Loucy (cell line): ENCODE measurements at regions not wholly inside any gene's neighbourhood (a gene's known extent, or its start where the extent isn't known, plus 50 kb on each side); places are given as distances from the start of the nearest gene placed in this dataset.

ENCODE experiments used
- H2AFZ ChIP-seq: fragments of 200-600 bp; sonication (generic); 2 replicates; pipeline ENCODE4 v1.6.0; 2016; ENCODE audit warnings: antibody characterized with exemption, mild to moderate bottlenecking, low read length, moderate library complexity
- H3F3A ChIP-seq: fragments of 200-600 bp; 2 replicates; pipeline ENCODE4 v1.6.0; 2016; ENCODE audit warnings: antibody characterized with exemption, low read depth, mild to moderate bottlenecking
- H3K27me3 ChIP-seq: fragments of 200-600 bp; sonication (generic); 2 replicates; pipeline ENCODE4 v1.6.1; 2014; ENCODE audit warnings: low read length, mild to moderate bottlenecking; ENCODE audit not compliant: insufficient read depth, poor library complexity, severe bottlenecking
- H3K36me3 ChIP-seq: fragments of 200-600 bp; sonication (generic); 2 replicates; pipeline ENCODE4 v1.6.1; 2016; ENCODE audit warnings: low read length; ENCODE audit not compliant: insufficient read depth
- H3K4me1 ChIP-seq: fragments of 200-600 bp; sonication (generic); 2 replicates; pipeline ENCODE4 v1.5.1; 2014; ENCODE audit warnings: low read length, mild to moderate bottlenecking; ENCODE audit not compliant: insufficient read depth, poor library complexity, severe bottlenecking
- H3K4me2 ChIP-seq: fragments of 200-600 bp; sonication (generic); 2 replicates; pipeline ENCODE4 v1.6.0; 2014; ENCODE audit warnings: antibody characterized with exemption, low read length, low read depth, mild to moderate bottlenecking; ENCODE audit not compliant: poor library complexity, severe bottlenecking
- H3K4me3 ChIP-seq: fragments of 200-600 bp; sonication (generic); 2 replicates; pipeline ENCODE4 v1.5.1; 2014; ENCODE audit warnings: low read length, mild to moderate bottlenecking, mixed read lengths; ENCODE audit not compliant: poor library complexity, severe bottlenecking
- H3K79me2 ChIP-seq: fragments of 200-600 bp; sonication (generic); 2 replicates; pipeline ENCODE4 v1.6.1; 2014; ENCODE audit warnings: low read length; ENCODE audit not compliant: insufficient read depth
- H3K9ac ChIP-seq: fragments of 200-600 bp; sonication (generic); 2 replicates; pipeline ENCODE4 v1.6.0; 2014; ENCODE audit warnings: mild to moderate bottlenecking, low read depth, low read length, moderate library complexity; ENCODE audit not compliant: poor library complexity, severe bottlenecking
- H3K9me2 ChIP-seq: fragments of 200-600 bp; sonication (generic); replicated peaks from 2 replicates; pipeline ENCODE4 v1.6.1; 2016; ENCODE audit warnings: low read depth, low read length, mixed read lengths
- H3K9me3 ChIP-seq: fragments of 200-600 bp; sonication (generic); 2 replicates; pipeline ENCODE4 v1.6.1; 2014; ENCODE audit warnings: mild to moderate bottlenecking, antibody characterized with exemption, low read length, low read depth; ENCODE audit not compliant: insufficient read depth
- H4K20me1 ChIP-seq: fragments of 200-600 bp; sonication (generic); 2 replicates; pipeline ENCODE4 v1.6.0; 2014; ENCODE audit warnings: antibody characterized with exemption, low read length, mild to moderate bottlenecking; ENCODE audit not compliant: insufficient read depth, poor library complexity, severe bottlenecking
- EZH2phosphoT487 ChIP-seq: fragments of 200-600 bp; IDR thresholded peaks from 2 replicates; pipeline ENCODE4 v1.6.1; 2018; ENCODE audit warnings: antibody characterized with exemption, mild to moderate bottlenecking, moderate library complexity, borderline replicate concordance
- TF ChIP-seq, protein P1 (sequence below): fragments of 200-600 bp; sonication (generic); conservative IDR thresholded peaks from 2 replicates; pipeline ENCODE4 v1.5.1; 2014; ENCODE audit warnings: mild to moderate bottlenecking, antibody characterized with exemption, low read length

DNA sequence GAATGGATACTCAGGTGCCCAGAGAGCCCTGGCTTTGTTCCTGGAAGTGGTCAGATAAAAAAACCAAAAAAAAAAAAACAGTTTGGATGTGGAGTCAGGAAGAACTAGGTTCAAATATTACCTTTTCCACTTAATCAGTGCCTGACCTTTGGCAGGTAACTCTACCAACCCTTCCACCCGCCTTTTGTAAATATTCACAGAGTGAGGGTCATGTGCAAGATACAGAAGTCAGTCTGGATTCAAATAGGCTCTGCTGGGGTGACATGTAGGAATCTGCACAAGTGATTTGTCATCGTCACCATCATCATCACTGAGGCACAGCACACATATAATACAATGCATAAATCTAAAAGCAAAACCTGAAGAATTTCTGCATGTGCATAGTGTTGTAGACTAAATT is 490.7 kb downstream of the MIAT start:
- no peaks in the 10 kb centered on the region for H3F3A ChIP-seq
- H3K4me2 ChIP-seq, result no peak overlapping the region
- no peaks in the 10 kb centered on the region for H3K4me1 ChIP-seq
- H3K9me3 ChIP-seq, result no peaks in the 10 kb centered on the region
- H3K4me3 ChIP-seq, result no peak overlapping the region
- no peaks in the 10 kb centered on the region for H3K9me2 ChIP-seq
- H3K27me3 ChIP-seq, result no peaks in the 10 kb centered on the region
- H3K36me3 ChIP-seq, result no peaks in the 10 kb centered on the region
- no peaks in the 10 kb centered on the region for H3K79me2 ChIP-seq
- no peaks in the 10 kb centered on the region for H4K20me1 ChIP-seq
- no peak for TF ChIP-seq EZH2phosphoT487
- TF ChIP-seq, protein P1, sequence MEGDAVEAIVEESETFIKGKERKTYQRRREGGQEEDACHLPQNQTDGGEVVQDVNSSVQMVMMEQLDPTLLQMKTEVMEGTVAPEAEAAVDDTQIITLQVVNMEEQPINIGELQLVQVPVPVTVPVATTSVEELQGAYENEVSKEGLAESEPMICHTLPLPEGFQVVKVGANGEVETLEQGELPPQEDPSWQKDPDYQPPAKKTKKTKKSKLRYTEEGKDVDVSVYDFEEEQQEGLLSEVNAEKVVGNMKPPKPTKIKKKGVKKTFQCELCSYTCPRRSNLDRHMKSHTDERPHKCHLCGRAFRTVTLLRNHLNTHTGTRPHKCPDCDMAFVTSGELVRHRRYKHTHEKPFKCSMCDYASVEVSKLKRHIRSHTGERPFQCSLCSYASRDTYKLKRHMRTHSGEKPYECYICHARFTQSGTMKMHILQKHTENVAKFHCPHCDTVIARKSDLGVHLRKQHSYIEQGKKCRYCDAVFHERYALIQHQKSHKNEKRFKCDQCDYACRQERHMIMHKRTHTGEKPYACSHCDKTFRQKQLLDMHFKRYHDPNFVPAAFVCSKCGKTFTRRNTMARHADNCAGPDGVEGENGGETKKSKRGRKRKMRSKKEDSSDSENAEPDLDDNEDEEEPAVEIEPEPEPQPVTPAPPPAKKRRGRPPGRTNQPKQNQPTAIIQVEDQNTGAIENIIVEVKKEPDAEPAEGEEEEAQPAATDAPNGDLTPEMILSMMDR, result no peak
- H2AFZ ChIP-seq, result no peak overlapping the region
- H3K9ac ChIP-seq, result no peak overlapping the region

DNA sequence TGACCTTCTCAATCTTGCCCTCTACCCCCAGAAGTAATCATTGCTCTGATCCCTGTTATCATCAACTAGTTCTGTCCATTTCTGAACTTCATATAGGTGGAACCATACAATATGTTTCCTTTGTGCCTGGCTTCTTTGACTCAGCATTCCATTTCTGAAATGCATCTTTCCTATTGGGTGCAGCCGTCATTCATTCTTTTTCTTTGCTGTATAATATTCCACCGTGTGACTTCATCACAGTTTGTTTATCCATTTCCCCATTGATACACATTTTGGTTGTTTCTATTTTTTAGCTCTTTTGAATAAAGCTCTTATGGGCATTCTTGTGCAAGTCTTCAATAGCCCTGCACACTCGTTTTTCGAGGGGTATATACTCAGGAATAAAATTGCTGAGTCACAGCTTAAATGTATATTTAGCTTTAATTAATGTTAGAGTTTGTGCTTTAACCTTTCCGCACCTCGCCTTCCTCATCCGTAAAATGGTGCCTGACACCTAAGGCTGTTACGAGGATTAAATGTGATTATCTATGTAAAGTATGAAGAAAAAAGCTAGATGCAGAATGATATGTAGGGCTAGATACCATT is 491.6 kb downstream of the MIAT start:
- H3K9me2 ChIP-seq, result no peaks in the 10 kb centered on the region
- no peak overlapping the region for H3K4me2 ChIP-seq
- H3K27me3 ChIP-seq, result no peaks in the 10 kb centered on the region
- H3K9ac ChIP-seq, result no peak overlapping the region
- no peaks in the 10 kb centered on the region for H4K20me1 ChIP-seq
- H2AFZ ChIP-seq, result no peak overlapping the region
- H3K9me3 ChIP-seq, result no peaks in the 10 kb centered on the region
- no peaks in the 10 kb centered on the region for H3K36me3 ChIP-seq
- no peaks in the 10 kb centered on the region for H3K4me1 ChIP-seq
- no peak for TF ChIP-seq EZH2phosphoT487
- TF ChIP-seq, protein P1, result no peak
- H3K79me2 ChIP-seq, result no peaks in the 10 kb centered on the region
- H3K4me3 ChIP-seq, result no peak overlapping the region
- H3F3A ChIP-seq, result no peaks in the 10 kb centered on the region

DNA sequence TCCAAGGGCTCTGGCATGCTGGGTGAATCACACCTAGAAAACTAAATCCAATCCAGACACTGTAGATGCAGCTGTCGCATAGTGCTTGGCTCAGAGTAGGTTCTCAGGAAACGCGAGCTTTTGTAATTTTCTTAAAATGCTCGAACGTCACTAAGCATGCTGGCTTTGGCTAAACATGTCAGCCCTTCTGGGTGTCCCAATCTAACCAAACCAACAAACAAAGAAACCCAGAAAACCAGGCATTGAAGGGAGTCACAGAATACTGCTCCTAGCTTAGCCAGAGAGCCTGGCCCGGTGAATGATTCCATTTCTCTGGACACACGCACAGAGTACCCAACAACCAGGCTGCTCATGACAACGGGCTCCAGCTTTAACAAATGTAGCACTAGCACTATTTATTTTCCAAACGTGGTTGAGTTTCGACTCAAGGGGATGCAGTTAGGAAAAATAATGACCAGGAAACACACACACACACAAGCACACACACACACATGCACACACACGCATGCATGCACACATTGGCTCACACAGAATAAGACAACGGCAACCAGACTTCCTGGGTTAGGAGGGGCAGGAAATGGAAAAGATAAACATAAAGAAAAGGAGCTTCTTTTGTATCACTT is 492.6 kb downstream of the MIAT start:
- Histone ChIP-seq H3K9me3 (no peaks in the 10 kb centered on the region), H2AFZ (no peak overlapping the region), H3K4me2 (no peak overlapping the region), H3K9me2 (no peaks in the 10 kb centered on the region), H3K79me2 (no peaks in the 10 kb centered on the region), H3K4me1 (no peaks in the 10 kb centered on the region), H3F3A (no peaks in the 10 kb centered on the region), H3K27me3 (no peaks in the 10 kb centered on the region), H4K20me1 (no peaks in the 10 kb centered on the region), H3K4me3 (no peak overlapping the region), H3K36me3 (no peaks in the 10 kb centered on the region), H3K9ac (no peak overlapping the region)
- TF ChIP-seq EZH2phosphoT487, result no peak

DNA sequence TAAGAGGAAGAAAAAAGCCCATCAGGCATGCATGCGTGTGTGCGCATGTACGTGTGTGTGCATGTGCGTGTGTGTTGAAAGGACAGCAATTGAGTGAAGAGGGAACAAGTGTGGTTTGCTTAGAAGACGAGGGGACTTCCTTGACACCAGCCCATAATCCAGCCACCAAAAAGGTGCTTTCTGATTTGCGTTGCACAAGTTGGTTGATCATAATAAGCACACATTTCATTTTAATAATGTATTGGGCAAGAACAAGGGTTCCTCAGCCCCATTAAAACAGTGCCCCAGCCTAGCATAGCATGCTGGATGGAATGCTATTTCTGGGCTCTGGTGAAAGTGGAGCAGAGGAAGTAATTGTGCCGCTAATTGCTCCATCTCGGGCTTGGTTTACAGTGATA is 493.2 kb downstream of the MIAT start:
- no peak for TF ChIP-seq EZH2phosphoT487
- TF ChIP-seq, protein P1, result no peak
- Histone ChIP-seq H3K9me2 (no peaks in the 10 kb centered on the region), H3K36me3 (no peaks in the 10 kb centered on the region), H3K79me2 (no peaks in the 10 kb centered on the region), H2AFZ (no peak overlapping the region), H3K4me1 (no peaks in the 10 kb centered on the region), H3K27me3 (no peaks in the 10 kb centered on the region), H3K4me3 (no peak overlapping the region), H4K20me1 (no peaks in the 10 kb centered on the region), H3K9me3 (no peaks in the 10 kb centered on the region), H3F3A (no peaks in the 10 kb centered on the region), H3K4me2 (no peak overlapping the region), H3K9ac (no peak overlapping the region)
